GM12864 (cell line): ENCODE measurements at regions not wholly inside any gene's neighbourhood (a gene's known extent, or its start where the extent isn't known, plus 50 kb on each side); places are given as distances from the start of the nearest gene placed in this dataset.

Source experiments
- DNase-seq: peaks from one replicate; pipeline ENCODE4 v3.0.0-alpha.2; 2011; ENCODE audit warnings: low read depth
- H3K4me3 ChIP-seq: 2 replicates; pipeline ENCODE4 v1.5.1; 2011; ENCODE audit warnings: mild to moderate bottlenecking, low read depth, low read length, control low read depth
- CTCF ChIP-seq: IDR thresholded peaks from 2 replicates; pipeline ENCODE4 v1.5.1; 2011; ENCODE audit warnings: low read depth, mild to moderate bottlenecking, moderate library complexity, low read length, control low read depth, inconsistent platforms; ENCODE audit errors: missing control alignments

- no peak for TF ChIP-seq CTCF
- H3K4me3 ChIP-seq = no peak overlapping the region
- DNase-seq = no peak
These were observed 419.4 kb downstream of the CENPC start for GRCh38 chr4:67125636-67126514.

GRCh38 chr4:67124716-67125115 is 420.6 kb downstream of the CENPC start:
- DNase-seq = no peak
- no peak overlapping the region for H3K4me3 ChIP-seq
- no peak for TF ChIP-seq CTCF

- TF ChIP-seq CTCF = peak; percentile 44
- no peak for DNase-seq
- H3K4me3 ChIP-seq = no peak overlapping the region
These were observed 423.3 kb downstream of the CENPC start for GRCh38 chr4:67122029-67122428.

GRCh38 chr4:67120369-67120768 is 424.9 kb downstream of the CENPC start:
- TF ChIP-seq CTCF = no peak
- H3K4me3 ChIP-seq = no peak overlapping the region
- DNase-seq = no peak

GRCh38 chr4:67109276-67109675 is 436.0 kb downstream of the CENPC start:
- no peak overlapping the region for H3K4me3 ChIP-seq
- TF ChIP-seq CTCF = no peak
- DNase-seq = no peak

- H3K4me3 ChIP-seq = no peak overlapping the region
- TF ChIP-seq CTCF = no peak
- no peak for DNase-seq
These were observed 438.3 kb downstream of the CENPC start for GRCh38 chr4:67106861-67107460.
